GM21737 (cell line): ENCODE measurements at regions not wholly inside any gene's neighbourhood (a gene's known extent, or its start where the extent isn't known, plus 50 kb on each side); places are given as distances from the start of the nearest gene placed in this dataset.
A peak's percentile ranks its signal among the peaks of the same experiment; 100 is the strongest.

Experiments used
- ATAC-seq: cut with Tn5 transposase; IDR thresholded peaks from one replicate; pipeline ENCODE4 v1.9.1; 2021; ENCODE audit warnings: mild to moderate bottlenecking, moderate library complexity; ENCODE audit not compliant: unreplicated experiment

- no peak for ATAC-seq
These were observed 191.1 kb downstream of the MELK start for GRCh38 chr9:36763778-36764177.

- ATAC-seq = no peak
These were observed 191.8 kb downstream of the MELK start for GRCh38 chr9:36764364-36765076.

GRCh38 chr9:36765077-36765390 lies 192.3 kb downstream of the MELK start:
- ATAC-seq = no peak

GRCh38 chr9:36765468-36766341 lies 193.0 kb downstream of the MELK start:
- peak; percentile 98 for ATAC-seq

GRCh38 chr9:36768677-36769076 lies 196.0 kb downstream of the MELK start:
- no peak for ATAC-seq

GRCh38 chr9:36770025-36770424 lies 197.3 kb downstream of the MELK start:
- ATAC-seq = no peak

- ATAC-seq = no peak
These were observed 200.0 kb downstream of the MELK start for GRCh38 chr9:36772449-36773403.

- ATAC-seq = no peak
These were observed 206.0 kb downstream of the MELK start for GRCh38 chr9:36778682-36779081.

- ATAC-seq = no peak
These were observed 206.9 kb downstream of the MELK start for GRCh38 chr9:36779582-36779981.

GRCh38 chr9:36780186-36780585 lies 207.5 kb downstream of the MELK start:
- ATAC-seq = no peak

GRCh38 chr9:36781533-36781932 lies 208.8 kb downstream of the MELK start:
- ATAC-seq = no peak
